NCI-H2029 treated with DMSO at 0.1 percent for 48 hours (cell line): ENCODE measurements at regions not wholly inside any gene's neighbourhood (a gene's known extent, or its start where the extent isn't known, plus 50 kb on each side); places are given as distances from the start of the nearest gene placed in this dataset.
"Not testable (repeated sequence)": the region's sequence is repeated elsewhere in the genome, so short reads cannot be mapped to it uniquely, and the experiment has no call there.

Source experiments
- DNase-seq: peaks from one replicate; lab custom pipeline; 2025; lab: John Stamatoyannopoulos, UW

- DNase-seq = no peak
Observed at GRCh38 chr1:234845097-234845660, 235.2 kb upstream of the IRF2BP2 start.

DNA sequence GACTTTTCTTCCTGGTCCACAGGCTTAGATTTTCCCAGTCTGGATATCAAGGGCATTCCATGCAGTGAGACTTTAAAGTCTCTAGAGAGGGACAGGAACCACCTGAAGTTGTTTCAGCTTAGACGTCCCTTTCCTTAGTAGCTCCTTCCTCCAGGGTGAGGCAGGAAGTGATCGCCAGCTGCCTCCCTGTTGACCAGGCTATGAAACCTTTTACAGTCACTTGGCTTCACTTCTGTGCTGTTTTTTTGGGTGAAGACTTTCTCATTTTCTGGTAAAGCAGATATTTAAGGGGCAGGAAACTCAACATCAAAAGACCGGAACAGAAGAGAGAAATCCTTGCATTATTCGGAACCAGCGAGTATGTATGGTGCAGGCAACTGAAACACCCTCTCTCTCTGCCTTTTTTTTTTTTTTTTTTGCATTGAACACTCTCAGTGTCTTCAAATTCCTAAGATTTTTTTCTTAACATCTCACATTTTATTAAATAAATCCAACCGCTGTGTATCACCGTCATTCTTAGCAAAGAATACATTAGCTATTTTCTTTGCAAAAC lies 234.6 kb upstream of the IRF2BP2 start:
- DNase-seq = no peak

- DNase-seq = no peak
Observed at GRCh38 chr1:234843946-234844345, 234.0 kb upstream of the IRF2BP2 start.

DNA sequence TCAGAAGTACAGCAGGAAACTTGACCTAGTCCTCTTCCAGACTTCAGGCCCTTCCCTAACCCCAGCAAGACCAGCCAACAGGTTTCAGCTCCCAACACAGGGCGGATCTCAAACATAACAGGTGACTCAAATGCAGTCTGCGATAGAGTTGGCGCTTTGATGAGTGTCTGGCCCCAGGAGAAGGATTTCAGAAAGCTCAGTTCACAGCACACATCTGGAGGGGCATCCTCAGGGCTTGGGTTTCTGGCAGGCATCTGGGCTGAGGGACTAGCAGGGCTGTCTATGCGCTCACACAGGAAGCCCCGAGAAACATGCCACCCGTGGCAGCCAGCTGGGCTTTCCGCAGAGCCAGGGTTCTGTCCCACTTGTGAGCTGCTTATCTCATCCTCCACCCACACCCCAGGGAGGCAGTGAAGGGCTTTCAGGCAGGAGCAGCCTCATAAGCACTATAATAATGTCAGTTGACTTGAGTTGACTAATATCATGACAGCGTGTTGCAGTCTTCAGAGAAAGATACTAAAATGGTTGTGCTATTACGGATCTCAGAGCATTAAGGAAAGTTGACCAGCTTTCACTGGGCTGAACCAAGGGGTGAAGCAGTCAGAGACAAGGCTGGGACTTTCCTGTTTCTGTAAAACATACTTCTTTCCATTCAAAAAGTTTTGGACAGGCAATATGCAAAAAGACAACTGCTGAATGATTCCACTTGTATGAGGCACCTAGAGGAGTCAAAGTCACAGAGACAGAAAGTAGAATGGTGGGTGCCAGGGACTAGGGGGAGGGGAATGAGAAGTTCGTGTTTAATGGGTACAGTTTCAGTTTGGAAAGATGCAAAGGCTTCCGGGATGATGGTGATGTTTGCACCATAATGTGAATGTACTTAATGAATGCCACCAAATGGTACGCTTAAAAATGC lies 233.0 kb upstream of the IRF2BP2 start:
- DNase-seq = no peak

DNA sequence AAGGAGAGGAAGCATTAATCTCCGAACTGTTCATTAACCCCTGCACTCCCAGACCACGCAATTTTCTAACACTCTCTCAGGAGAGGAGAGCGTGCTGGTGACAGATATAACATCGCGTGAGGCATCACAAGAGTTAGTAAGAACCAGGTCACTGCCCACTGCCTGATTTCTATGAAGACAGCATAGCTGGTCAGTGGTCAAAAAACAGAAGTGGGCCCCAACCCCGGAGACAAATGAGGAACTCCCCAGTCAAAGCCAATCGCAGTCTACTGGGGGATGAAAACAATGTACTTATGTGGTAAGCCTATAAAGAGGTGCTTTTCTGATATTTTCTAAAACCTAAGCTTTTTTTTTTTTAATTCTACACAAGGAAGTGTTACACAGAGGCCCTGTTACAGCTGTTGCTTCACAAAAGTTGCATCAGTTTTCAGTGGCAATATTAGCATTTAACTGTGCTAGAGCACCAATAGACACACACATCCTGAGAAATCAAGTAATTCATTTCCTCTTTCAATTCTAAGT lies 231.8 kb upstream of the IRF2BP2 start:
- no peak for DNase-seq

DNA sequence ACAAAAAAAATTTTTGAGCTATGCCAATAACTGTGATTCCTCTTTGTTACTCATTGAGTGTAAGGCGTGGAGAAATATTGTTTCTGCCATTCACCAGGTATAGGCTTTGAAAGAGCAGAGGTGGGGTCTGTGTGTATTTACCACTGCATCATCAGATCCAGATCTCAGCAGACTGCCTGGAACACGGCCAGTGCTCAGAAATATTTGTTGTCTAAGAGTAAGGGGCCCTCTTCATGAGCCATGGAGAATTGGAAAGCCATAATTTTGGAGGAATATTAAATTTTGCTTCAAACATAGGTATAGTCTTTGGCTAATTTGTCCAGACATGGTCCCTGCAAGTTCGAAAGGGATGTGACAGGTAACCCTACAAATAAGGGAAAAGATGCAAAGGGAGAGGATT lies 231.3 kb upstream of the IRF2BP2 start:
- no peak for DNase-seq

- no peak for DNase-seq
Observed at GRCh38 chr1:234840843-234841242, 230.9 kb upstream of the IRF2BP2 start.

GRCh38 chr1:234840253-234840652 lies 230.3 kb upstream of the IRF2BP2 start:
- no peak for DNase-seq

- DNase-seq = no peak
Observed at GRCh38 chr1:234839663-234840062, 229.7 kb upstream of the IRF2BP2 start.

GRCh38 chr1:234838820-234839219 lies 228.8 kb upstream of the IRF2BP2 start:
- DNase-seq = no peak

- no peak for DNase-seq
Observed at GRCh38 chr1:234838182-234838581, 228.2 kb upstream of the IRF2BP2 start.

DNA sequence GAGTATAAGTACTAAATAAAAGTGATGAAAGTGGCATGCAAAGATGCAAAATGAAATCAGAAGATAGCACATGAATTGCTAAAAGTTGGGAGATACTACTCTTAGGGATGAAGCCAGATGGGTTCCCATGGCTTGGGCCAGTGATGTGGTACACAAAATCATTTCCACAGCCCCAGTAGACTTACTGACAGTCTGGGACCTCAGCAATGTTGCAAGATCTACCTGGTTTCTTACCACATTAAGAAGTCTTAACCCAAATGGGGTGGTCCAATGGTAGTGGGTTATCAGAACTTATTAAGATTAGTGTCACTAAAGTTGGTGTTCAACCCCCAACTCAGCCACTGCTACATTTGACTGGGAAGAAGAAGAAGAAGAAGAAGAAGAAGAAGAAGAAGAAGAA lies 227.7 kb upstream of the IRF2BP2 start:
- DNase-seq = no peak

- DNase-seq = no peak
Observed at GRCh38 chr1:234836776-234837357, 226.9 kb upstream of the IRF2BP2 start.

DNA sequence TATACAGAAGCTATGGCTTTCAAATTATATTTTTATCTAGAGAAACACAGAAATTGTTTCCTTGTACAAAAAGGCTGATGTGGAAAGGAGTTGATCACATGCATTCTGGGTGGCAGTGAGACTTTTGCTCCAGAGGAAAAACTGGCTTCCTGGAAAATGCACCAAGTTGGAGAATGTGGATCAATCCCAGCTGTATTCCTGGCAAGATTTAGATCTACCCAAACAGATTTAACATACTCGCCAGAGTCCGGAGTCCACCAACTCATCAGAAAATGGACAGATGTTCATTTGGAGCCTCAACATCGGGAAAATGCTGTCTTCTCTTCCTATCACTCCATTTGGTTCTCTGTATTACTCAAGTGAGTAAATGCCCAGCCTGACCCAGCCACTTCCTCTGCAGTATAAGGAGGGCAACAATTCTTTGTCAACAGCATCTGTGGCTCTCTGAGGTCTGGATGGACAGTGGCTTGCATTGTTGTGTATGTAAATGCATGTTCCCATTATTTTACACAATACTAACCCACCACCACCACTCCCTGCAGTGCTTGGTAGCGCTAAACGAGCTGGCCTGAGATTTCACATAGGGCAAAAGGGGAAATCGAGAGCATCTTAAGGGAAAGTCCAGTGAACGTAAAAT lies 226.2 kb upstream of the IRF2BP2 start:
- no peak for DNase-seq

- no peak for DNase-seq
Observed at GRCh38 chr1:234835239-234835638, 225.3 kb upstream of the IRF2BP2 start.

DNA sequence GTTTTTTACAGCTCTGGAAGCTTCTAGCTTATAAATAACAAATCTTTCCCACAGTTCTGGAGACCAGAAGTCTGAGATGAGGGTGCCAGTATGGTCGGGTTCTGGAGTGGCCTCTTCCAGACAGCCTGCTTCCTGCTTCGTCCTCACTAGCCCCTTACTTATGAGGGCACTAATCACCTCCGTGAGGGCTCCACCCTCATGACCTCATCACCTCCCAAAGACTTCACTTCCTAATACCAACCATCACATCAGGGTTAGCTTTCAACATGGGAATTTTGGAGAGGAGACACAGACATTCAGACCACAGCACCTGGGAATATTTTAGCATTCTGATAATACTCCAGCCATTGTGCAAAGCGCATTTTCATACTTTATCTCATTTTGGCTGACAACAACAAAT lies 223.7 kb upstream of the IRF2BP2 start:
- DNase-seq = no peak

- no peak for DNase-seq
Observed at GRCh38 chr1:234833118-234833517, 223.1 kb upstream of the IRF2BP2 start.

DNA sequence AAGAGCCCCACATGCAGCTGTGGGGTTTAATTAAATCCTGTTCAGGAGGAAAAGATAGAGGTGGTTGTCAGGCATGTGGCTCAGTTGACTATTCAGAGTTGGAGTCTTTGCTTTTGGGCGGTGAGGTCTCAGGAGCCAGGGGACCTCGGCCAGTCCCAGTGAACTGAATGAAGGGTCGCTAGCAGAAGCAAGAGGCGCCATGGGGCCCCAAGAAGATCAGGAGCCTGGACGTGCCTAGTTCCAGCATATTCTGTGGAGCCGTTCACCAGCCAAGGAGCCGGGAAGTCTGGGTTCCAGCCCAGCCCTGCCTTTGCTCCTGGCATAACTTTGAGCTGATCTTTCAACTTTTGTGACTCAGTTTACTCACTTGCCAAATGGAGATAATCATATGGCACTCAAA lies 217.7 kb upstream of the IRF2BP2 start:
- DNase-seq = no peak

- DNase-seq = no peak
Observed at GRCh38 chr1:234827181-234827580, 217.2 kb upstream of the IRF2BP2 start.

GRCh38 chr1:234826352-234826751 lies 216.4 kb upstream of the IRF2BP2 start:
- no peak for DNase-seq

DNA sequence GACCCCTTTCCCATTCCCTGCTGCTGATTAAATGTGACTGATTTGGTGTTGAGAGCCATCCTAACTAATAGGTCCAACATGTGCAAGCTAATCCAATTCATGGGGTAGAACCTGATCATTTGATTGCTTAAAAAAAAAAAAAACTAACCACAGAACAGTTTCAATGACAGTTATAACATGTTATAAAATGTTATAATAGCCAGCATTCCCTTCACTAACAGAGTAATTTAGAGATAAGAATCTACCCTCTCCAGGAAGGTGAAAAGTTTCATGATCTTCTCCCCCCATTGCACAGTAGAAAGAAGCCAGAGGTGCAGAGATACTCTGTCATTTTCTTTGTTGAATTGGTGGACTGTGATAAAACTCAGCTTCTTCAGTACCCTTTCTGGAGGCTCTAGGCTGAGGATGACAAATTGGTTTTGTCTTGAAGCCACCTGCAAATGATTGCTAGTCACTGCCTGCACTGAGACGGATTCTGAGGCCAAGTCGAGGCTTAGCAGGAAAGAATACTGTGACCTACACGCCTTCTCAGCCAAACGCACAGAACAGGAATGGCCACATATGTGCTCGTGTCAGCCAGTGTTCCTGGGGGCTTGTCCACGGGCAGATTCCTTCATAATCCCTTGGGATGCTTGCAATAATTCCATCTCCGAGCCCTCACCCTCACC lies 215.7 kb upstream of the IRF2BP2 start:
- no peak for DNase-seq

DNA sequence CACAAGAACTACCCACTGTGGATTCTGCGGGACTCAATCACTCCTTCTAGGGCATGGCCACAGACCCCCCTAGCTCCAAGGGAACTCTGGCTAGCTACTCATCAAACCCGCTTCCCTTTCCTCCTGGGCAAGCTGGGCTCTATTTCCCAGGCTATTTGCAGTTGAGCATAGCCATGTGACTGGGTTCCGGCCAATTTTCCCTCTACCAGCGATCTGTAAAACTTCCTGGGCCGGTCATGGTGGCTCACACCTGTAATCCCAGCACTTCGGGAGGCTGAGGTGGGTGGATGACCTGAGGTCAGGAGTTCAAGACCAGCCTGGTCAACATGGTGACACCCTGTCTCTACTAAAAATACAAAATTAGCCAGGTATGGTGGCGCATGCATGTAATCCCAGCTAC lies 214.9 kb upstream of the IRF2BP2 start:
- not testable (repeated sequence) for DNase-seq
